ENCODE measurements at regions not wholly inside any gene's neighbourhood (a gene's known extent, or its start where the extent isn't known, plus 50 kb on each side); places are given as distances from the start of the nearest gene placed in this dataset.

DNA sequence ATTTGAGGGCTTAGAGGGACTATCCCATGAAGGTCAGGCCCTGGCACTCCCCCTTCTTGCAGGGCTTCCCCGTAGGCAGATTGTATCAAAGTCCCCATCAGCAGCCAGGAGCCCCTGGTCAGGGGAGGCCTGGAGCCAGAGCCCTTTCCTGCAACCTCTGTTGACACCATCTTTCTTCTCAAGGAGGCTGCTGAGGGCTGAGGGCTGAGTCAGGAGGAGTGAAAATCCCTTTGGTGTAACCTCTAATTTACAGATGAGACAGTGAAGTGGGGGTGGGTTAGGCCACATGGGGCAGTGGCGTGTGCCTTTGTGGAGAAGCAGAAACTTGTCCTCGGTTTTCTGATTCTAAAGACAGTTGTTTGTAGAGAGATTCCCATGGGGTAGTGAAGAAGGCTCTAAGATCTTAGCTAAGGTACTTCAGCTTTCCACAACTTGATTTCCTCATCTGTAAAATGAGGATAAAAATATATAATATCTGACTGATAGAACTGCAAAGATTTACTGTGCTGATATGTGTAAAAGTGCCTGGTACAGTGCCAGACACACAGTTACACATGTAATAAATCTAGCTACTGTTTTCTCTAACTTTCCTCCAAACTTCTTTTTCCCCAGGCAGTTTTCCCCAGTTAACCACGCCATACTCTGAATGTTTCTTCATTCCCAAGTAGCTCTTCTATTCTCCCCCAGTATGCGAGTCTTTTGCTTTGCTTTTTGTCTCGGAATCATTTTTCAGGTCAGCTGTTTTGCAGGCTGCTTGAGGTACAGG lies 249.4 kb upstream of the TPM1 start:
- Histone ChIP-seq H3K79me2 (no peaks in the 10 kb centered on the region), H3K4me3 (no peak overlapping the region), H3K4me1 (ENCODE audit: insufficient read depth) (peaks cover 12% of the 10 kb centered on the region), H3K36me3 (replicated peaks; ENCODE audit: insufficient read depth, low read depth) (no peaks in the 10 kb centered on the region), H2AFZ (no peak overlapping the region), H3K4me2 (no peak overlapping the region), H4K20me1 (ENCODE audit: insufficient read depth, poor library complexity, severe bottlenecking) (no peaks in the 10 kb centered on the region), H3K27ac (no peak overlapping the region), H3K9me3 (ENCODE audit: low read depth) (no peaks in the 10 kb centered on the region), H3K9me2 (replicated peaks; ENCODE audit: insufficient read depth) (no peaks in the 10 kb centered on the region), H3K27me3 (no peaks in the 10 kb centered on the region)
- WGBS (ENCODE audit: low lambda C conversion rate, missing lambda C conversion rate): 73% methylated on average over 6 of the region's 6 CpGs
- no peak for DNase-seq (ENCODE audit: low spot score)
- TF ChIP-seq, protein P1, sequence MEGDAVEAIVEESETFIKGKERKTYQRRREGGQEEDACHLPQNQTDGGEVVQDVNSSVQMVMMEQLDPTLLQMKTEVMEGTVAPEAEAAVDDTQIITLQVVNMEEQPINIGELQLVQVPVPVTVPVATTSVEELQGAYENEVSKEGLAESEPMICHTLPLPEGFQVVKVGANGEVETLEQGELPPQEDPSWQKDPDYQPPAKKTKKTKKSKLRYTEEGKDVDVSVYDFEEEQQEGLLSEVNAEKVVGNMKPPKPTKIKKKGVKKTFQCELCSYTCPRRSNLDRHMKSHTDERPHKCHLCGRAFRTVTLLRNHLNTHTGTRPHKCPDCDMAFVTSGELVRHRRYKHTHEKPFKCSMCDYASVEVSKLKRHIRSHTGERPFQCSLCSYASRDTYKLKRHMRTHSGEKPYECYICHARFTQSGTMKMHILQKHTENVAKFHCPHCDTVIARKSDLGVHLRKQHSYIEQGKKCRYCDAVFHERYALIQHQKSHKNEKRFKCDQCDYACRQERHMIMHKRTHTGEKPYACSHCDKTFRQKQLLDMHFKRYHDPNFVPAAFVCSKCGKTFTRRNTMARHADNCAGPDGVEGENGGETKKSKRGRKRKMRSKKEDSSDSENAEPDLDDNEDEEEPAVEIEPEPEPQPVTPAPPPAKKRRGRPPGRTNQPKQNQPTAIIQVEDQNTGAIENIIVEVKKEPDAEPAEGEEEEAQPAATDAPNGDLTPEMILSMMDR (IDR thresholded peaks at IDR 0.05; ENCODE audit: poor library complexity): no peak
- TF ChIP-seq EZH2 (IDR thresholded peaks at IDR 0.05; ENCODE audit: borderline replicate concordance) (no peak), EZH2phosphoT487 (IDR thresholded peaks at IDR 0.05; ENCODE audit: low read depth, severe bottlenecking, unreplicated experiment) (no peak)

DNA sequence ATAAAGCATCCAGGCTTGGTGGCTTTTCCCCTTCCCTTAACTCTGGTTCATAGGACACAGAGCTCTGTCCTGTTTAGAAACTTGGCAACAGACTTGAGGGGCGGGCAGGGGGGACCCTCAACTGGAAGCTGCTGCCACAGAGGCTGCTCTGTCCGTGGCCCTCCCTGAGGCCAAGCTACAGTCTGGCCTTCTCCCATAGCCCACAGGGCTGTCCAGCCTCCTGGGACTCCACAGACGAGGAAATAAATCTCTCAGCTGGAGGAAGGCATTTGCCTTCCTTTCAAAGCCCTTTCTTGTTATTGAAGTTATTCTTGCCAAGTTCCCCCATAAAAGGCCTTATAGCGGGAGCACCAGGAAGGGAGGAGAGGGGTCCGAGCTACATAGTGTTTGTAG lies 248.8 kb upstream of the TPM1 start:
- Histone ChIP-seq H2AFZ (no peak overlapping the region), H3K9me2 (replicated peaks; ENCODE audit: insufficient read depth) (no peaks in the 10 kb centered on the region), H3K9me3 (ENCODE audit: low read depth) (no peaks in the 10 kb centered on the region), H3K4me1 (ENCODE audit: insufficient read depth) (peaks cover 12% of the 10 kb centered on the region), H3K4me2 (no peak overlapping the region), H3K27me3 (no peaks in the 10 kb centered on the region), H3K4me3 (no peak overlapping the region), H3K36me3 (replicated peaks; ENCODE audit: insufficient read depth, low read depth) (no peaks in the 10 kb centered on the region), H4K20me1 (ENCODE audit: insufficient read depth, poor library complexity, severe bottlenecking) (no peaks in the 10 kb centered on the region), H3K79me2 (no peaks in the 10 kb centered on the region), H3K27ac (no peak overlapping the region)
- TF ChIP-seq, protein P1 (IDR thresholded peaks at IDR 0.05; ENCODE audit: poor library complexity): no peak
- TF ChIP-seq EZH2phosphoT487 (IDR thresholded peaks at IDR 0.05; ENCODE audit: low read depth, severe bottlenecking, unreplicated experiment): no peak
- no peak for TF ChIP-seq EZH2 (IDR thresholded peaks at IDR 0.05; ENCODE audit: borderline replicate concordance)
- WGBS (ENCODE audit: low lambda C conversion rate, missing lambda C conversion rate): 65% methylated on average over 5 of the region's 5 CpGs
- no peak for DNase-seq (ENCODE audit: low spot score)

DNA sequence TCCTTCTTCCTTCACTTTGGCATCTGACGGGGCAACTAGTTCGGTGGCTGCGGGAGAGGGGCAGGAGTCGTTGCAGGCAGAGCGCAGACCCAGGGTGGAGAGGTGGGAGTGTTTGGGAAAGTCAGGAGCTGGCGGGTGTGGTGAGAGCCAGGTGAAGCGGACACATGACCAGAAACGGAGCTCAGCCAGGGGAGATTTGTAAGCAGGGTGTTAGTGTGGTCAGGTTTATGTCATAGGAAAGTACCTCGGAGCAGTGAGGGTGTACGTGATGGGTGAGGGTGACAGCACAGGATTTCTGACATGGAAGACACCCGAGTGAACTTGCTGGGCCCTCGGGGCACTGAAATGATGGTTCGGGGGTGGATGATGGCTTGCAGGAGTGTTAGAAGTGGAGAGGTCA lies 247.4 kb upstream of the TPM1 start:
- Histone ChIP-seq H4K20me1 (ENCODE audit: insufficient read depth, poor library complexity, severe bottlenecking) (no peaks in the 10 kb centered on the region), H2AFZ (no peak overlapping the region), H3K36me3 (replicated peaks; ENCODE audit: insufficient read depth, low read depth) (no peaks in the 10 kb centered on the region), H3K27me3 (no peaks in the 10 kb centered on the region), H3K4me1 (ENCODE audit: insufficient read depth) (peaks cover 12% of the 10 kb centered on the region), H3K9me2 (replicated peaks; ENCODE audit: insufficient read depth) (no peaks in the 10 kb centered on the region), H3K9me3 (ENCODE audit: low read depth) (no peaks in the 10 kb centered on the region), H3K79me2 (no peaks in the 10 kb centered on the region), H3K4me3 (no peak overlapping the region), H3K4me2 (no peak overlapping the region), H3K27ac (no peak overlapping the region)
- DNase-seq (ENCODE audit: low spot score): no peak
- WGBS (ENCODE audit: low lambda C conversion rate, missing lambda C conversion rate): 68% methylated on average over 12 of the region's 13 CpGs
- TF ChIP-seq EZH2phosphoT487 (IDR thresholded peaks at IDR 0.05; ENCODE audit: low read depth, severe bottlenecking, unreplicated experiment) (no peak), EZH2 (IDR thresholded peaks at IDR 0.05; ENCODE audit: borderline replicate concordance) (no peak)
- TF ChIP-seq, protein P1 (IDR thresholded peaks at IDR 0.05; ENCODE audit: poor library complexity): no peak
